NCI-H524 treated with DMSO at 0.1 percent for 48 hours (cell line): ENCODE measurements at regions not wholly inside any gene's neighbourhood (a gene's known extent, or its start where the extent isn't known, plus 50 kb on each side); places are given as distances from the start of the nearest gene placed in this dataset.
A peak's percentile ranks its signal among the peaks of the same experiment; 100 is the strongest.

ENCODE experiments used
- DNase-seq: peaks from one replicate; lab custom pipeline; 2025; lab: John Stamatoyannopoulos, UW

GRCh38 chr12:87841935-87842334 is 187.3 kb downstream of the C12orf50 start:
- DNase-seq = no peak

GRCh38 chr12:87836190-87836589 is 193.0 kb downstream of the C12orf50 start:
- DNase-seq = peak; percentile 49

GRCh38 chr12:87828382-87828973 is 200.7 kb downstream of the C12orf50 start:
- DNase-seq = no peak

- DNase-seq = no peak
Measured at GRCh38 chr12:87827638-87828264, 201.4 kb downstream of the C12orf50 start.

GRCh38 chr12:87822923-87823322 is 206.3 kb downstream of the C12orf50 start:
- DNase-seq = no peak

GRCh38 chr12:87820524-87821202 is 208.5 kb downstream of the C12orf50 start:
- DNase-seq = no peak

- no peak for DNase-seq
Measured at GRCh38 chr12:87818441-87818840, 210.8 kb downstream of the C12orf50 start.

GRCh38 chr12:87815771-87816585 is 213.2 kb downstream of the C12orf50 start:
- no peak for DNase-seq

GRCh38 chr12:87814625-87815024 is 214.6 kb downstream of the C12orf50 start:
- no peak for DNase-seq

GRCh38 chr12:87813476-87814234 is 215.5 kb downstream of the C12orf50 start:
- no peak for DNase-seq

GRCh38 chr12:87812681-87813080 is 216.5 kb downstream of the C12orf50 start:
- DNase-seq = no peak

GRCh38 chr12:87812030-87812429 is 217.2 kb downstream of the C12orf50 start:
- no peak for DNase-seq

- no peak for DNase-seq
Measured at GRCh38 chr12:87809916-87810315, 219.3 kb downstream of the C12orf50 start.

GRCh38 chr12:87807086-87807485 is 222.1 kb downstream of the C12orf50 start:
- DNase-seq = no peak

- no peak for DNase-seq
Measured at GRCh38 chr12:87806310-87806709, 222.9 kb downstream of the C12orf50 start.

GRCh38 chr12:87804386-87804785 is 224.8 kb downstream of the C12orf50 start:
- peak; percentile 30 for DNase-seq

GRCh38 chr12:87802721-87803011 is 226.5 kb downstream of the C12orf50 start:
- DNase-seq = no peak

GRCh38 chr12:87801860-87802720 is 227.1 kb downstream of the C12orf50 start:
- no peak for DNase-seq

- no peak for DNase-seq
Measured at GRCh38 chr12:87796961-87797516, 232.2 kb downstream of the C12orf50 start.

- DNase-seq = no peak
Measured at GRCh38 chr12:87795555-87795954, 233.6 kb downstream of the C12orf50 start.

- DNase-seq = no peak
Measured at GRCh38 chr12:87794854-87795253, 234.3 kb downstream of the C12orf50 start.
